ENCODE measurements at regions not wholly inside any gene's neighbourhood (a gene's known extent, or its start where the extent isn't known, plus 50 kb on each side); places are given as distances from the start of the nearest gene placed in this dataset.
"Not testable (repeated sequence)": the region's sequence is repeated elsewhere in the genome, so short reads cannot be mapped to it uniquely, and the experiment has no call there.

DNA sequence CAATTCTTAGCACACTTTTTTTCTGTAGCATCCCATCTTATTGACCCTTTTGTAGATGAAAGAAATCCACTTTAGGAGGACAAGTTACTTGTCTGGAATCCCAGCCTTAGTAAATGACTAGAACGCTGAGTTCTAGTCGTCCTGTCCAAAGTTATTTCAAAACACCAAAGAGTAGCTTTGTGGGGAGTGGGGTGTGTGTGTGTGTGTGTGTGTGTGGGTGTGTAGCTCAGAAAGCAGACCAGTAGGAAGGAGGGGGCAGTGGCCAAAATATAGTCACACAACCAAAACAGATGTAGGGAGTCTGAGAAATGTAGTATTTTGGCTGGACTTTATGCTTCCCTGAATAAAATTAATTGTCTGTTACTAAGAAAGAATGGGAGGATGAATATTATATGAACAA is 154.6 kb upstream of the FOLH1 start:
- TF ChIP-seq POLR2AphosphoS5 (IDR thresholded peaks at IDR 0.05; ENCODE audit: low read depth, low read length); SIN3A (IDR thresholded peaks at IDR 0.05; ENCODE audit: borderline replicate concordance, insufficient read depth, low read depth, low read length); TCF7L2 (IDR thresholded peaks at IDR 0.05; ENCODE audit: low read depth, low read length): not testable (repeated sequence)
- TF ChIP-seq, protein P1, sequence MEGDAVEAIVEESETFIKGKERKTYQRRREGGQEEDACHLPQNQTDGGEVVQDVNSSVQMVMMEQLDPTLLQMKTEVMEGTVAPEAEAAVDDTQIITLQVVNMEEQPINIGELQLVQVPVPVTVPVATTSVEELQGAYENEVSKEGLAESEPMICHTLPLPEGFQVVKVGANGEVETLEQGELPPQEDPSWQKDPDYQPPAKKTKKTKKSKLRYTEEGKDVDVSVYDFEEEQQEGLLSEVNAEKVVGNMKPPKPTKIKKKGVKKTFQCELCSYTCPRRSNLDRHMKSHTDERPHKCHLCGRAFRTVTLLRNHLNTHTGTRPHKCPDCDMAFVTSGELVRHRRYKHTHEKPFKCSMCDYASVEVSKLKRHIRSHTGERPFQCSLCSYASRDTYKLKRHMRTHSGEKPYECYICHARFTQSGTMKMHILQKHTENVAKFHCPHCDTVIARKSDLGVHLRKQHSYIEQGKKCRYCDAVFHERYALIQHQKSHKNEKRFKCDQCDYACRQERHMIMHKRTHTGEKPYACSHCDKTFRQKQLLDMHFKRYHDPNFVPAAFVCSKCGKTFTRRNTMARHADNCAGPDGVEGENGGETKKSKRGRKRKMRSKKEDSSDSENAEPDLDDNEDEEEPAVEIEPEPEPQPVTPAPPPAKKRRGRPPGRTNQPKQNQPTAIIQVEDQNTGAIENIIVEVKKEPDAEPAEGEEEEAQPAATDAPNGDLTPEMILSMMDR (IDR thresholded peaks at IDR 0.05): not testable (repeated sequence)
